Pancreas (tissue), 10 donors: ENCODE measurements at regions not wholly inside any gene's neighbourhood (a gene's known extent, or its start where the extent isn't known, plus 50 kb on each side); places are given as distances from the start of the nearest gene placed in this dataset.

Source experiments
- ATAC-seq, 4 donors: fragments of 200-7000 bp; cut with Tn5 transposase; one replicate each; pipeline versions ENCODE4 v1.8.0 to v1.9.1; 2020; ENCODE audit warnings: mild to moderate bottlenecking in 4 of 4, moderate library complexity in 4 of 4
- DNase-seq, 6 donors: peaks; one replicate each; pipeline ENCODE4 v3.0.0-alpha.2; 2020
- FAIRE-seq: peaks from 2 replicates; lab custom pipeline; 2012; peaks lifted over from hg19 to GRCh38; lab: Jason Lieb, UNC
- H3K27ac ChIP-seq, 4 donors: fragments of 200-600 bp; sonication (generic); 1 replicate in 3 of 4; 2 replicates in 1 of 4; pipeline versions ENCODE4 v1.5.0 to v1.8.0; 2020
- H3K27me3 ChIP-seq, 4 donors: fragments of 200-600 bp; one replicate each; pipeline ENCODE4 v1.8.0; 2021
- H3K36me3 ChIP-seq, 3 donors: fragments of 200-600 bp; sonication (generic) in 1 of 3; one replicate each; pipeline versions ENCODE4 v1.5.0 to v1.8.0; 2020 to 2021
- H3K4me1 ChIP-seq, 3 donors: fragments of 200-600 bp; one replicate each; pipeline ENCODE4 v1.8.0; 2021
- H3K4me3 ChIP-seq, 4 donors: fragments of 200-600 bp; sonication (generic) in 2 of 4; one replicate each; pipeline versions ENCODE4 v1.5.0 to v1.8.0; 2020 to 2021
- H3K9me3 ChIP-seq, 4 donors: fragments of 200-600 bp; one replicate each; pipeline ENCODE4 v1.8.0; 2021
- CTCF ChIP-seq, 4 donors: fragments of 200-600 bp; sonication (generic) in 3 of 4; IDR thresholded peaks; one replicate each; pipeline versions ENCODE4 v1.5.0 to v1.8.0; 2021; ENCODE audit warnings: antibody characterized with exemption in 4 of 4
- WGBS, 2 donors: extraction: QIAGEN DNeasy Blood & Tissue Kit; methylation state at CpG; one replicate each; pipeline ENCODE4 v1.1.7; 2013; 5-methylcytosine and 5-hydroxymethylcytosine counted together
- intact Hi-C, 3 donors: fragments of 100-400 bp; cut with DNase I; formaldehyde crosslinking; loops; one replicate each; pipeline versions ENCODE4 v1.11.1 to v1.14.2; 2022
- donor health status: healthy with polysubstance abuse.
- donor health status: DM: no; HTN: no; CAD: no; lungs with moderate emphysema.
- donor health status: DM: no; HTN: no; CAD: no.
- donor health status: control.
- donor health status: control.
- donor health status: Bipolar disorder and iron deficiency.
- donor health status: DM: yes; HTN: yes; CAD: no.
- donor health status: DM: no; HTN: no; CAD: no.
- donor health status: DM: no; HTN: no; CAD: no.
- donor health status: DM: yes; HTN: yes; CAD: no.

GRCh38 chr5:144583541-144584449 lies 413.1 kb downstream of the KCTD16 start:
- Histone ChIP-seq H3K27ac (peak overlapping the region in 1 of 4 donors; percentile 31), H3K36me3 (no peaks in the 10 kb centered on the region), H3K4me1 (peaks cover 0 to 6% (median 0%) of the 10 kb centered on the region in 3 donors), H3K4me3 (no peak overlapping the region), H3K27me3 (no peaks in the 10 kb centered on the region), H3K9me3 (no peaks in the 10 kb centered on the region)
- no peak for TF ChIP-seq CTCF (IDR thresholded peaks at IDR 0.05)
- DNase-seq = peak in 1 of 6 donors; percentile 17
- no peak for FAIRE-seq
- intact Hi-C loops = no loop called here
- 50 to 52% methylated on average over 7 of the region's 7 CpGs for WGBS, 2 donors
- ATAC-seq = peak in 3 of 4 donors; percentile 63 to 71 (median 71)

GRCh38 chr5:144582066-144582465 lies 411.4 kb downstream of the KCTD16 start:
- ATAC-seq = no peak
- peaks cover 0 to 6% (median 0%) of the 10 kb centered on the region in 3 donors for H3K4me1 ChIP-seq
- intact Hi-C loops = no loop called here
- no peaks in the 10 kb centered on the region for H3K27me3 ChIP-seq
- TF ChIP-seq CTCF (IDR thresholded peaks at IDR 0.05) = no peak
- no peaks in the 10 kb centered on the region for H3K36me3 ChIP-seq
- no peak overlapping the region for H3K4me3 ChIP-seq
- H3K27ac ChIP-seq = no peak overlapping the region
- H3K9me3 ChIP-seq = no peaks in the 10 kb centered on the region
- WGBS, 2 donors = 94 to 98% methylated on average over 3 of the region's 3 CpGs
- no peak for FAIRE-seq
- DNase-seq = no peak

- WGBS, 2 donors = 90% methylated on average over 9 of the region's 9 CpGs
- H3K4me1 ChIP-seq = peaks cover 0 to 6% (median 0%) of the 10 kb centered on the region in 3 donors
- H3K9me3 ChIP-seq = no peaks in the 10 kb centered on the region
- DNase-seq = no peak
- ATAC-seq = no peak
- no peaks in the 10 kb centered on the region for H3K36me3 ChIP-seq
- intact Hi-C loops = no loop called here
- H3K4me3 ChIP-seq = no peak overlapping the region
- H3K27ac ChIP-seq = no peak overlapping the region
- H3K27me3 ChIP-seq = no peaks in the 10 kb centered on the region
- FAIRE-seq = no peak
- TF ChIP-seq CTCF (IDR thresholded peaks at IDR 0.05) = no peak
Measured at GRCh38 chr5:144581044-144581443, 410.4 kb downstream of the KCTD16 start.

GRCh38 chr5:144577676-144578075 lies 407.0 kb downstream of the KCTD16 start:
- no peaks in the 10 kb centered on the region for H3K9me3 ChIP-seq
- no peaks in the 10 kb centered on the region for H3K36me3 ChIP-seq
- TF ChIP-seq CTCF (IDR thresholded peaks at IDR 0.05) = no peak
- H3K4me3 ChIP-seq = no peak overlapping the region
- no peak for ATAC-seq
- intact Hi-C loops = no loop called here
- no peak for DNase-seq
- no peak overlapping the region for H3K27ac ChIP-seq
- 76 to 77% methylated on average over 3 of the region's 3 CpGs for WGBS, 2 donors
- no peaks in the 10 kb centered on the region for H3K27me3 ChIP-seq
- FAIRE-seq = no peak
- H3K4me1 ChIP-seq = no peaks in the 10 kb centered on the region

DNA sequence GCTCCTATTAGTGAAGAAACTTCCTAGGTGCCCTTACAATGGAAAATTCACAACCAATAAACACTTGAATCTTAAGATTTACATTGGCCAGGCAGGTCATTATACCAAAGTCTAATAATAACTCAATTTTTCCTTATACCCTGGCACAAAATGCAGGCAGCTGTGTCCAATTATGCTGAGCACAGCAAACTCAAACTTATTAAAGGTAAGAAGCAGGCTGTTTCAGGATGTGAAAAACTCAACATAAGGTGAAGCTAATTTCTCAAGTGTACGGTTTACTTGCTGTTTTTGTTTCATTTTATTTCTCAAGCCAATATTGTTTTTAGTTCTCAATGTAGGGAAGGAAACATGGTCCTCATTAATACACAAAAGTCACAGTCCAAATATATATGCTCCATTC lies 405.1 kb downstream of the KCTD16 start:
- H3K4me1 ChIP-seq = no peaks in the 10 kb centered on the region
- FAIRE-seq = no peak
- intact Hi-C loops = no loop called here
- no peak overlapping the region for H3K27ac ChIP-seq
- no peaks in the 10 kb centered on the region for H3K36me3 ChIP-seq
- TF ChIP-seq CTCF (IDR thresholded peaks at IDR 0.05) = no peak
- H3K9me3 ChIP-seq = no peaks in the 10 kb centered on the region
- WGBS, 2 donors = 81 to 90% methylated on average over 1 of the region's 1 CpG
- H3K27me3 ChIP-seq = no peaks in the 10 kb centered on the region
- no peak for DNase-seq
- no peak overlapping the region for H3K4me3 ChIP-seq
- ATAC-seq = no peak
